Mucosa of stomach (tissue), 1 donor: ENCODE measurements at regions not wholly inside any gene's neighbourhood (a gene's known extent, or its start where the extent isn't known, plus 50 kb on each side); places are given as distances from the start of the nearest gene placed in this dataset.
"Not testable (repeated sequence)": the region's sequence is repeated elsewhere in the genome, so short reads cannot be mapped to it uniquely, and the experiment has no call there.

ENCODE experiments used
- H3K27me3 ChIP-seq: one replicate; pipeline ENCODE4 v1.7.0; 2013; ENCODE audit warnings: mild to moderate bottlenecking, low read length; ENCODE audit not compliant: control insufficient read depth, insufficient read depth
- H3K36me3 ChIP-seq: one replicate; pipeline ENCODE4 v1.7.0; 2013; ENCODE audit warnings: low read length; ENCODE audit not compliant: control insufficient read depth, insufficient read depth
- H3K4me1 ChIP-seq: one replicate; pipeline ENCODE4 v1.7.0; 2013; ENCODE audit warnings: mild to moderate bottlenecking, low read length; ENCODE audit not compliant: control insufficient read depth, insufficient read depth
- H3K4me3 ChIP-seq: one replicate; pipeline ENCODE4 v1.7.0; 2013; ENCODE audit warnings: low read length
- H3K9ac ChIP-seq: one replicate; pipeline ENCODE4 v1.7.0; 2013; ENCODE audit warnings: mild to moderate bottlenecking, low read length, moderate library complexity
- H3K9me3 ChIP-seq: one replicate; pipeline ENCODE4 v1.7.0; 2013; ENCODE audit warnings: mild to moderate bottlenecking, low read length, moderate library complexity; ENCODE audit not compliant: control insufficient read depth
- donor health status: Pancreatic carcinoma.

DNA sequence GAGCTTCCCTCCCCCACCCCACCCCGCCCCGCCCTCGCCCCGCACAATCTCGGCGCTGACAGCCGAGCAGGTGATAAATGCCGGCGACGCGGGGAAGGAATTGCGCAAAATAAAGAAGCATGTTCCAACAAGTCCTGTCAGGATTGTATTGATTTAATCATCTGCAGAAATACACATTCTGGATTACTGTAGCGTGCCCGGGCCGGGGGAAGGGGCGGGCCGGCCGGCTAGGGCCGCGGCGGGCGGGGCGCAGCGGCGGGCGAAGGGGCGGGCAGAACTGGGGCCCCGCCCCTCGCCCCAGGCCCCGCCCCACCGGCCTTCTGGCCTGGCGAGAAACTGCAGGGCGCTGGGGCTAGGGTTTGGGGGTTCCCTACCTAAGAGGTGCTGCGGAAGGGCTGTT, 88.9 kb upstream of the PAX2 start:
- H3K4me1 ChIP-seq = peaks cover 3% of the 10 kb centered on the region
- no peaks in the 10 kb centered on the region for H3K9me3 ChIP-seq
- peaks cover 89% of the 10 kb centered on the region for H3K27me3 ChIP-seq
- no peak overlapping the region for H3K9ac ChIP-seq
- H3K36me3 ChIP-seq = no peaks in the 10 kb centered on the region
- no peak overlapping the region for H3K4me3 ChIP-seq

DNA sequence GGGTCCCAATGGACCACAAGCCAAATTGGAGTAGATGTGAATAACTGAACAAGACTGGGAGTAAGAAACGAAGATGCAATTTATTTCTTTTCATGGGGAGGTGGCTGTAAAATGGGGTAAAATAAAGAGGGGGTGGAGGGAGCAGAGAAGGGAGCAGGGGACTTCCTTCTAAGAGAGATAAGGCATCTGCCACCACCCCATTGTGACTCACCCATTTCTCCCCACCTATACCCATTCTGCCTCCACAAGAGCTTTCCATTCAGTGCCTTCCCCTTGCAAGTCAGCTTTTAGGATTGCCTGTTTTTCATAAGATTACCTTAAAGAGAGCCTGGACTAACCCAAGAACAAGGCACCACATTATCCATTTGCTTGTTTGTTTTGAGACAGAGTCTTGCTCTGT, 87.1 kb upstream of the PAX2 start:
- Histone ChIP-seq H3K4me1 (peaks cover 3% of the 10 kb centered on the region), H3K27me3 (peaks cover 84% of the 10 kb centered on the region), H3K9me3 (no peaks in the 10 kb centered on the region), H3K36me3 (no peaks in the 10 kb centered on the region), H3K9ac (no peak overlapping the region), H3K4me3 (no peak overlapping the region)

DNA sequence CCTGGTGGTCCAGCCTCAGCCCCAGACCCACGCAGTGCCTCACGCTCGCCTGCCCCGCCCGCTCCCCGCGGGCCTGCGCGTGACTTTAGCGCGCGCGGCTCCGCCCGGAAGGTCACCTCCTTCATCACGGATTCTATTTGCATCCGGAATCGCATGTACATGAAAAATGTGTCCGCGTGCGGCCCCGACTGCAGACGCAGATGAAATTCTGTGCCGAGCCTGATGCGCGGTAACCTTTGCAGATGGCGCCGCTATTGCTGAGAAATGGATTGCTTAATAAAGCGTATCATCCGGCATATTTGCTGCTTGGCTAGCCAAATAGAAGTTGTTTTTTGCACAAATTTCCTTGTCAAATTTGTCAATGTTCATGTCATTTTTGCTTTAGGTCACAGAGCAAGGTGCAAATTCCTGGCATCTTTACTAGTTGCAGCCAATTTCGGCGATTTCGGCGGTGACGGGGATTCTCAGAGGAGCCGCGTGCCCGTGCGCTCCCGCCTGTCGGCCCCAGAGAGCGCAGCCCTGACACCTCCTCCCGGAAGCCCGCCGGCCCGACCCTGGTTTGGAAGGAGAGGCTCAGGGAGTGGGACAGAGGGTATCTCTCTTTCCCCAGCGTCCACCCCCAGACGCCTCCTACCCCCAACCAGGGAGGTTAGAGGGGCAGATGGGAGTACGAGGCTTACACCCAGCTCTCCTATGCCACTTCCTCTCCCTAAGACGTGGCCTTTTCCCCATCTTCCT, 85.9 kb upstream of the PAX2 start:
- Histone ChIP-seq H3K27me3 (peaks cover 81% of the 10 kb centered on the region), H3K4me3 (no peak overlapping the region), H3K4me1 (no peaks in the 10 kb centered on the region), H3K9me3 (no peaks in the 10 kb centered on the region), H3K9ac (no peak overlapping the region), H3K36me3 (no peaks in the 10 kb centered on the region)

DNA sequence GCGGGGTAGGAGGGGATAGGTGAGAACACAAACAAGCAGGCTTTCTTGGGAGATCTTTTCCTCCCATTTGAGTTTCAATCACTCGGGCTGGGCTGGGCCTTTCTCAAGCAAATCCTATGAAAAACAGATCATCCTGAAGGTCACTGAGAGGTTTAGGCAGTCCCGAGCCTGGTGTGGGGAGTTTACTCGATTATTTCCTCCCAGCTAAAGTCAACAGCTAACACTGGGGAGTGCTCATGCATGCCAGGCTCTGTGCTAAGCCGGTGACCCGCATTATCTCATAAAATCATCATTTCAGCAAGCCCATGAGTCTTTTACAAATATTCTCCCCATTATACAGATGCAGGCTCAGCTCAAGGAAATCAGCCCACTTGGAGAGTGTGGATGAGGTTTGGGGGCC, 85.0 kb upstream of the PAX2 start:
- H3K9ac ChIP-seq = no peak overlapping the region
- no peak overlapping the region for H3K4me3 ChIP-seq
- H3K27me3 ChIP-seq = peaks cover 73% of the 10 kb centered on the region
- no peaks in the 10 kb centered on the region for H3K9me3 ChIP-seq
- H3K4me1 ChIP-seq = no peaks in the 10 kb centered on the region
- H3K36me3 ChIP-seq = no peaks in the 10 kb centered on the region

DNA sequence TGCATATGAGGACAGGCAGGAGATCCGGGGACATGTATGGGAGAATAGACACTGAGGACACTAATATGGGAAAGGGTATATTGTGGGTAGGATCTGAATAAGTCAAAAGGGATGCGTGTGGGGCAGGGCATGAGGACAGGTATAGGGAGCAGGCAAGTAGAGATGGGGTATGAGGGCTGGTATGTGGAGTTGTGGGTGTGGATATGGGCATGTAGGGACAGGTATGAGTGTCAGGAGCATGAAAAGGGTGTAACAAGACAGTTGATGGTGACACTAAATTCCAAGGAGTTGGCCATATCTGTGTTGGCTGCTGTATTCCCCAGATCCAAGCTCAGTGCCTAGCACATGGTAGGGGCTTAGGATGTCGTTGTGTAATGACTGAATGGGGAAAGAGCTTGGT, 84.4 kb upstream of the PAX2 start:
- Histone ChIP-seq H3K27me3 (peaks cover 67% of the 10 kb centered on the region), H3K9ac (no peak overlapping the region), H3K9me3 (no peaks in the 10 kb centered on the region), H3K36me3 (no peaks in the 10 kb centered on the region), H3K4me1 (no peaks in the 10 kb centered on the region), H3K4me3 (no peak overlapping the region)

DNA sequence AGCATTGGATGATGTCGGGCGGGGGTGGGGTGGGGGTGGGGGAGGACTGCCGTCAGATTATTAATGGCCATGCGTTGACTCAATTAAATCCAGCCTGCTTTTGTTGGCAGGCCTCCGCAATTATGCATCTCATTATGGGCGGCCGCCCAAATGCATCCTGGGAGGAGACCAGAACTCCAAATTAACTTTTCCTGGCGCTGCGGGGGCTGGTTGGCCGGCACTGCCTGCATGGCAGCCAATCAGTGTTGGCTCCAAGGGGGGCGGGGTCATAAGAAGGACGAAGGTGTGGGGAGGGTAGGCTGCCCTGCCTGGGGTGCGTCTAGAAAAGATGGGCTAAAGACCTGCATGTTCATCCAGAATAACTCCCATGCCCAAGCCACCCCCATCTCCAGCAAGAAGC, 83.9 kb upstream of the PAX2 start:
- Histone ChIP-seq H3K36me3 (no peaks in the 10 kb centered on the region), H3K9ac (no peak overlapping the region), H3K4me3 (no peak overlapping the region), H3K9me3 (no peaks in the 10 kb centered on the region), H3K27me3 (peaks cover 67% of the 10 kb centered on the region), H3K4me1 (no peaks in the 10 kb centered on the region)

DNA sequence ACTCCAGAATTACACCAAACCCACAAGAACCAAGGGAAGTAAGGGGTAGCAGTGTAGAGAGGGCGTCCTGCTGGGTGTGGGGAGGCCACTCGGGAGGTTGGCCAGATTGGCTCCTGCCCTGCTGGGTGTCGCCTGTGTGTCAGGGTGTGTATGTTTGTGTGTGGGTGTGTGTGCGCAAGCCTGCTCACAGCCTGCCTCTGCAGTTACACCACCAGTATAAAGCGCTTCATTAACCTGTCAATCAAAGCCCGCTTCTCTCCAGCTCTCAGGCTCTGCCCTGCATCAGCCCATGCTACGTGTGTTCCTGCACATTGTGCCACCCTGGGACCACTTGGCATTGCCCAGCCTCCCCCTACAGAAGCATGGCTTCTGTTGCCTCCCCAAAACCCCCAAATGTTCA, 83.3 kb upstream of the PAX2 start:
- peaks cover 62% of the 10 kb centered on the region for H3K27me3 ChIP-seq

DNA sequence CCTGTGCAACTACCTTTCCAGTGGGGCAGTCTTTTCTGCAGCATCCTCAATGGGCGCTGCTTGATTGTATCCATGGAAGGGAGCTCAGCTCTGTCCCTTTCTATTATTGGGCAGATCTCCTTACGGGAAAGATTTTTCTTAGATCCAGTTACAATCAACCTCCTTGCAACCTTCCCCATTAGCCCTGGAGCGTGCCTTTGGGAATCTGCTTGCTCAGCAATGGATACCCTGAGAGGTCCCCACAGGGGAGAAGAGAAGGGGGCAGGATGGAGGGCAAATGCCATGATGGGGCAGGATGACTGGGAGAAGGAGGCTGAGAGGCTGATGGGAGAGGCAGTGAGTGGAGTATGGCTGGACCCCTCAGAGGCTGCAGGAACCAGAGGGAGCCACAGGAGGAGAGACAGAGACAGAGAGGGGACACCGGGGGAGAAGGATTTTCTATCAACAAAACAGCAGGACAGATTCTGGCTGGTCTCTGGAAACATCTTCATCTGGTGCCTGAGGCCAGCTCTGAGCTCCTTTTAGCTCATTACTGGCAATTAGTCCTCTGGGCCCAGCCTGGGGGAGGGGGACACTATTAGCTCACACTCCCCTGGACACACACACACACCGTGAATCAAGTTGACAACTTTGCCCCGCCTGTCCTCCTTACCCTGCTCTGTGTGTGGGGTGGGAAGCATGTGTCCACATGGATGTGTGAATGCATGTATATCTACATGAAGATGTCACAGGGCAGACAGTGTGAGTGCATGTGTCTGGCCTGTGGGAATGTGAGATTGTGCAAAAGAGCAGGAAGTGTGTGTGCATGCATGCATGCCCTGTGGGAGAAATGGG, 80.8 kb upstream of the PAX2 start:
- Histone ChIP-seq H3K36me3 (no peaks in the 10 kb centered on the region), H3K27me3 (peaks cover 62% of the 10 kb centered on the region), H3K4me3 (no peak overlapping the region)

More for the DNA sequence above, 83.3 kb upstream of the PAX2 start:
- no peaks in the 10 kb centered on the region for H3K36me3 ChIP-seq
- H3K9ac ChIP-seq = no peak overlapping the region
- H3K4me3 ChIP-seq = no peak overlapping the region
- no peaks in the 10 kb centered on the region for H3K9me3 ChIP-seq
- H3K4me1 ChIP-seq = no peaks in the 10 kb centered on the region

DNA sequence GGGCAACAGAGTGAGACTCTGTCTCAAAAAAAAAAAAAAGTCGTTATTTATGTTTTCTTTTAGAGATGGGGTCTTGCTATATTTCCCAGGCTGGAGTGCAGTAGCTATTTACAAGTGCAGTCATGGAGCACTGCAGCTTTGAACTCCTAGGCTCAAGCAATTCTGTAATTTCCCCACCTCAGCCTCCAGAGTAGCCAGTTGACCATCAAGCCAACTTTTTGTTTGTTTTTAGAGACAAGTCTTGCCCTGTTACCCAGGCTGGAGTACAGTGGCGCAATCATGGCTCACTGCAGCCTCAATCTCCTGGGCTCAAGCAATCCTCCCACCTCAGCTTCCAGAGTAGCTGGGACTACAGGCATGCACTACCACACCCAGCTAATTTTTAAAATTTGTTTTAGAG, 78.7 kb upstream of the PAX2 start:
- H3K27me3 ChIP-seq = peaks cover 67% of the 10 kb centered on the region
- not testable (repeated sequence) for H3K4me3 ChIP-seq, H3K36me3 ChIP-seq, H3K9ac ChIP-seq, H3K4me1 ChIP-seq, H3K9me3 ChIP-seq

More for the DNA sequence above, 80.8 kb upstream of the PAX2 start:
- Histone ChIP-seq H3K9me3 (no peaks in the 10 kb centered on the region), H3K9ac (no peak overlapping the region), H3K4me1 (no peaks in the 10 kb centered on the region)

DNA sequence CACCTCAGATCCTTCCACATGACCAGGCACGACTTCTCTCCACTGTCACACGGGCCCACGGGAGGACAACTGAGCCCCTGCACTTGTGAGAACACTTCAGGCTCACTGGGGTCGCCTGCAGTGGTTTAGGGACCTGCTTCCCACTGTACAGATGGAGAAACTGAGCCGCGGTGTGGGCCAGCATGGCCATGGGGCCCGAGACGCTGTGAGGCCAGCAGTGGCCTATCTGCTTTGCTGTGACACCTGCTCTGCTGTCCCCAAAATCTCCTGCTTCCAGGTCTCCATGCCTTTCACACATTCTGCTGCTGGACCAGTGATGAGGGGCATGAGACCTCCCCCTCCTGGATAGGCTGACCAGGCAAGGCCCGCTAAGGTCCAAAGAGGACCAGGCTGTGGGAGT, 75.8 kb upstream of the PAX2 start:
- Histone ChIP-seq H3K9me3 (no peaks in the 10 kb centered on the region), H3K27me3 (peaks cover 70% of the 10 kb centered on the region), H3K4me3 (no peak overlapping the region), H3K9ac (no peak overlapping the region), H3K36me3 (no peaks in the 10 kb centered on the region), H3K4me1 (no peaks in the 10 kb centered on the region)

DNA sequence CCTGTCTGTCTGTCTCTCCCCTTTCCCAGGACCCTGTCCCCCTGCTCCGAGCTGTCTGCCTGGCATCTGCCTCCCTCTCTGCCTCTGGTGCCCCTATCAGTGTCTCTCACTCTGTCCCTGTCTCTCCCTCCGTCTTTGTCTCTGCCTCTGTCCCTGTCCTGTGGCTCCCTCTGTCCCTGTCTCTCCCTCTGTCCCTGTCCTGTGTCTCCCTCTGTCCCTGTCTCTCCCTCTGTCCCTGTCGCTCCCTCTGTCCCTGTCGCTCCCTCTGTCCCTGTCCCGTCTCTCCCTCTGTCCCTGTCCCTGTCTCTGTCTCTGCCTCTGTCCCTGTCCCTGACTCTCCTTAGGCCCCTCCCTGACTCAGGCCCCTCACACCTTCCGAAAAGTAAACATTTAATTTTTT, 75.0 kb upstream of the PAX2 start:
- Histone ChIP-seq H3K4me3 (no peak overlapping the region), H3K36me3 (no peaks in the 10 kb centered on the region), H3K4me1 (no peaks in the 10 kb centered on the region), H3K9me3 (no peaks in the 10 kb centered on the region), H3K9ac (no peak overlapping the region), H3K27me3 (peaks cover 70% of the 10 kb centered on the region)

DNA sequence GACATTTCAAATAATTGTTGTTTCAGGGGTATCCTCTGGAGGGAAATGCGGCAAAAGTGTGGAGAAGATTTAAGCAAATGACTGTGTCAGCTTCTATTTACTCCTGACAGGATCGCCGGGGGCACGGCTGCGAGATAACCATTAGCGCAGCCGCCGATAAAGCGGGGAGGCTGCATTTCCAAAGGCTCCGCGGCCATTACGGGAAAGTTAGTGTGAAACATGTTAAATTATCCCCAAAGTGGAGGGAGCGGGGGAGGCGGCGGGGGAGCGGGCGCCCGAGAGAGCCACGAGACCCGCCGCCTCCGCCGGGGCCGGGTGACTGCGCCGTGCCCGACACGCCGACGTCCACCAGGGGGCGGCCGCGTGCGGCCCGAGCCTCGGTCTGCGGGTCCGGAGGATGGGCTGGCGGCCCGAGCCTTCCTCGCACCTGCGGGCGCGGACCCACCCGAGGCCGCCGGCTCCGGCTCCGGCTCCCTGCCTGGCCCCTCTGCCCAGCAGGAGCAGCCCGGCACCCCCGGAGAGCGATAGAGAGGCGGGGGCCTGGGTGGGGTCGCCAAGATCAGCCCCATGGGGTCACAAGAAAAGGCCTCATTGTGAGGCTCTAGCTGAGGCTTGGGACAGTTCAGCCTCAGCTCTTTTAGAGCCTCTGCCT, 74.4 kb upstream of the PAX2 start:
- H3K9ac ChIP-seq = no peak overlapping the region
- H3K4me3 ChIP-seq = no peak overlapping the region
- no peaks in the 10 kb centered on the region for H3K9me3 ChIP-seq
- H3K4me1 ChIP-seq = no peaks in the 10 kb centered on the region
- H3K36me3 ChIP-seq = no peaks in the 10 kb centered on the region
- peaks cover 70% of the 10 kb centered on the region for H3K27me3 ChIP-seq
